Kidney tubule cell (primary cell): ENCODE measurements at regions not wholly inside any gene's neighbourhood (a gene's known extent, or its start where the extent isn't known, plus 50 kb on each side); places are given as distances from the start of the nearest gene placed in this dataset.

Experiments
- DNase-seq: peaks from one replicate; pipeline ENCODE4 v3.0.0-alpha.2; 2018; ENCODE audit warnings: low spot score

DNA sequence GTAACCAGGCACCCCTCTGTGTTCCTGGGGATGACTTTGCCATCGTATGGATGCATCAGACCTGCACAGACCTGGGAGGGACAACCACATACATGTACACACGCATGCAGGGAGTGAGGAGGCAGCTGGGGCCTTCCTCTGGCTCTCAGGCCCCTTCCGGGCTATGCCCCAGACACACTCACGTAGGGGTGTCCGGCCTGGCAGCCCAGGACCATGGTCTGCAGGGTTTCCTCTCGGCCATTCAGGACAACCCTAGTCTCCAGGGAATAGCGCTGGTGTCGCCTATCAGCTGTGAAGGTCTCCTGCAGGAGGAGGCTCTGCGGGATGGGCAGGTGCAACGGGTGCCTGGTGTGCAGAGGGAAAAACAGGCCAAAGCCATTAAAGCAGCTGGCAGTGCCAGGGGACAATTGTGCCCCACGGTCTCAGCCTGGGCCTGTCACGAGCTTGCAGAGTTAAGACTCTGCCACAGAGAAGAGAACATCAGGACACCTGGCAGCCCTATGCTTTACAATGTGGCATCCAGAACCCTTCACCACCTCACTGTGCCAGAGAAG lies 101.4 kb downstream of the RMI2 start:
- no peak for DNase-seq

GRCh38 chr16:11447272-11447671 lies 102.0 kb downstream of the RMI2 start:
- DNase-seq, result no peak

- no peak for DNase-seq
Measured at GRCh38 chr16:11447836-11448235, 102.6 kb downstream of the RMI2 start.

DNA sequence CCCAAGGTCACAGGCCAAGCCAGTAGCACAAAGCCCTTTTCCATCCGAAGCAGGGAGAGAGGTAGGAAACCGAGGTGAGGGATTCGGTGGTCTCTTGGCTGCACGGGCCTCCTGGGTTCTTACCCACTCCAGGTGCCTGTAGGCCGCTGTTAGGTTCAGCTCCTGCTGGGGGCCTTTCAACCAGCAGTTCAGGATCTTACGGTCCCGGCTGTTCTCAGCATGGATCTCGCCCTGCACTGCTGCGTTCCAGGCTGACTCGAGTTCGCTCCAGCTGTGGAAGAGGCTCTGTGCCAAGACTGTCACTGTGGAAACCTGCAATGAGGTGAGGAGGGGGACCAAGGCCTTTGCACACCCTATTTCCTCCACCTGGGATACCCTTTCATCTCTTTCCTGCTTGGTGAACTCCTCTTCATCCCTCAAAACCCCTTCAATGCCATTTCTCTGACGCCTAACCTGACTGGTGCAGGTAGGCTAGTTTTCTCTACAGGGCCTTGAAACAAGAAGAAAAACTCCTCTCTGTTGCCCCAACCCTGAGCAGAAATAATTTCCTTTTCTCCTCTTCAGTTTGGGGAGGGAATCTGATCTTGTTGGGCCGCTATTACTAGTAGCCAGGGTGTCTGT lies 103.6 kb downstream of the RMI2 start:
- no peak for DNase-seq

DNA sequence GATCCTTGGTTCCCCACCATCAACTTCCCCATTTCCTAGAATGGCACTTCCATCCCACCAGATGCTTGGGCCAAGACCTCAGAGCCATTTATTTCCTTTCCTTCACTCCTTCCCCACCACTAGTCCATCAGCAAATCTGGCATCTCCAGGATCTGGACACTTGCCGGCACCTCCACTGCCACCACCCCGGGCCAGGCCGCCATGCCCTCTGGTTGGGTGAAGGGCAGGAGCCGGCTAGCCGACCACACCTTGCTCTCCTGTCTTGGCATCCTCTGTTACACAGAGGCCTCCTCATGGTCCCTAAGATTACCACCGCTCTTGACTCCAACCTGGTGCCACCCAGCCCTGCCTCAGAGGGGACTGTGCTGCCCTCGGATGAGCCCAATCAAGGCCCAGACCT lies 104.5 kb downstream of the RMI2 start:
- no peak for DNase-seq

GRCh38 chr16:11450136-11450535 lies 104.9 kb downstream of the RMI2 start:
- DNase-seq, result no peak

DNA sequence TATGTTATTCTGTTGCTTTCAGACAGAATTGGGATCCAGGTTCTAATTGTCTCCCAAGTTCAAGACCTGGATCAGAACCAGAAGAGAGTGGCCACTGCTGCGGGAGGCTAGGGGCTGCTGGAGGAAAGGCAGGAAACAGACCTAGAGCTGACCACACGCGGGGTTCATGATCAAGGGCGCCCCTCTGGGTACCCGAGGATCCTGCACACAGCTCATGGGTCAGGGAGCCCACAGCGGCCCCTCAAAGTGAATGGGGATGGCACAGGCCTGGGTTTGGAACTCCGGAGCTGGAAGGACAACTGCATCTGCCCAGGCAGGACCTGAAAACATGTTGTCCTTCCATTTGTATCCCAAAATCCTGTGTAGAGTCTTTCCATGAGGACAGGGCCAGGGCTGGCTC lies 107.0 kb downstream of the RMI2 start:
- no peak for DNase-seq

- DNase-seq, result no peak
Measured at GRCh38 chr16:11452746-11453389, 107.6 kb downstream of the RMI2 start.

DNA sequence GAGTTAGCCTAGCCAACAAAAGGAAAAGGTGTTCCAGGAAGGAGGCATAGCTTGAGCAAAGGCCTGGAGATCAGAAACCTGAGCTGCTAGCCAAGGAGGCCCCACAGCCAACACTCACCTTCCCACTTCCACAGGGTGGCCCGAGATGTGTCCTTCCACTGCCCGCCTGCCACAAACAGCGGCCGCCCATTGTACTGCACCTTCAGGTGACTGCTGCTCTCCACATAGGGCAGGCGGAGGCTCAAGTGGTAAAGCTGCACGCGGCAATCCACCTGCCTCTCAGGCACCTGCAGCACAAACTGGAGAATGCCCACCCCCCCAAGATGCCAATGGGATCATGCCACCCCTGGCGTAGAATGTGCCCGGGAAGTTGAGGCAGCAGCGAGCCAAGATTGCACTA lies 111.5 kb downstream of the RMI2 start:
- DNase-seq, result no peak

DNA sequence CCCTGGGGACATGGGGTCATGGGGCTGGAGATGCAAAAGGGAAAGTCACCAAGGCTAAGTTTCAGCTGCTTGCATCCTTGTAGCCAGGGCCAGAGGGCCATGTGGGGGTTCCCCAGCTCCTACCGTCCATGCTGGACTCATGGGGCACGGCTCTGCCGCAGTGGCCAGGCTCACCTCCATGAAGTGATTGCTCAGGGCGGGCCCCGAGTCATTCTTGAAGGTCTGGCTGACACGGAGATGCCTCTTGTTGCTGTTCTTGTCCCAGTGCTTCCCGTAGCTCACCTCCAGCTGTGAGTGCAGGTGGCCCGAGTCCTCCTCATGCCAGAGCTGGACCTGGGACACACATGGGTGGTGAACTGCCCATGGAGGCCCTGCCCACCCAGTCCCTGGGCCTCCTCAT lies 114.5 kb downstream of the RMI2 start:
- no peak for DNase-seq

- DNase-seq, result no peak
Measured at GRCh38 chr16:11460820-11461594, 115.7 kb downstream of the RMI2 start.

DNA sequence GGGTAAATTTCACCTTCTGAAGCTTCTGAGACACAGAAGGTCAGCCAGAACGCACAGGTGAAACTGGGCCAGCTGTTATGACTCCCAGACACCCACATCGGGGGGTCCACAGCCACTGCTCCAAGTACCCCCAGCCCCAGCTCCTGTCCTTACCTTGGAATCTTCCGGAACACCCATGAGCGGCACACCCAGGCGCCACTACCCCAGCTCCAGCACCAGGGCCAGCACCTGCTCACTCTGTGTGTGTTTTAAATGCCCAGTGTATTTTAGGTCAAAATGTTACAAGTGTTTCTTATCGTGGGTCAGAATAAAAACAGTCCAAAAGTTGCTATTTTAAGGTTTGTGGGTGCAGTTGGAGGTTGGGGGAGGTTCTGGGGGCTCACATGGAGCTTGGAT lies 116.3 kb downstream of the RMI2 start:
- DNase-seq, result no peak

DNA sequence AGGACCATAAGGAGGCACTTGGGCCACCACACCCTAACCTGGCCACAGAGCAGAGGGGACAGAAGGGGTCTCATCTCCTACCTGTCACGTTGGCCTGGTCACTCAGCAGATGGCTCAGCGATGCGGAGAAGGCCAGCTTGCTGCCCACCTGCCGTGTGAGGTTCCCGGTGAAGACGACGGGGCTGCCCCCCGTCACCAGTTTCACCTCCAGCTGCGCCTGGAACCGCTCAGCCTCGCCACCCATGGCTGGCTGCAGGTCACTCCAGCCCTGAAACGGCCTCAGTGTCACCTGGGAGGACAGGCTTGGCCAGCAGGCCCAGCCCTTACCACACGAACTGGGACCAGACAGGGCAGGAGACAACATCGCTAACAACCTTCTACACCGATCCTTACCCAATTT lies 116.8 kb downstream of the RMI2 start:
- DNase-seq, result no peak

DNA sequence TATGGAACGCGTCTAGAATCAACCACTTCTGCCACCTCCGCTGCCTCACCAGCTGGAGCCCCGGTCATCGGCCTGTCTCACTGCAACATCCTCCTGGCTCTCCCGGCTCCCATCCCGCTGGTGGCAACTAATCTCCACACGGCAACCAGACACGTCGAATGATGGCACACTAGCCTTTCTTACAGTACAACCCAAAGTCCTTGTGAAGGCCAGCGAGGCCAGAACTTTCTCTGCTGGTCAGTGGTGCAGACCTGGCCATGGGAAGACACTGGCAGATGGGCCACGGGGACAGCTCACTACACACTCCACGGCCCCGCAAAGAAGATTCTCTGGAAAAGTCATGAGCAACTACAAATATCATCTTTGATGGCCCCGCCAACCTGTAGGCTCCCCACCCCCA lies 117.6 kb downstream of the RMI2 start:
- DNase-seq, result no peak

DNA sequence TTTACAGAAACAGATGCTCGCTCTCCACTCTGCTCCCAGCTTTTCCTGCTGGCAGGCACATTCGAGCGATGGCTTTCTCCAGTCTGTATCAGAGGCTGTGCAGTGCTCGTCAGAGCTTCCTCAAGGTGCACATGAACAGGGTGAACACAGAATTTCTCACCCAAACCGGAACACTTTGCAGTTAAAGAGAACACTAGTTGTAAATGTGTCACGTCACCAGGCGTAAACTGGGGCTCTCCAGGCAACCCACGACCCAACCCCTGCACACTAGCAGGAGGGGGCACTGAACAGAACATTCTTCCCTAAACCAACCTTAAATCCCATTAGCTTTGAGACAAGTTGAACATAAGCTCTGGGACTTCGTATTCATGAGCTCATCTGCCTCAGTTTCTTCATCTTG lies 119.0 kb downstream of the RMI2 start:
- no peak for DNase-seq

DNA sequence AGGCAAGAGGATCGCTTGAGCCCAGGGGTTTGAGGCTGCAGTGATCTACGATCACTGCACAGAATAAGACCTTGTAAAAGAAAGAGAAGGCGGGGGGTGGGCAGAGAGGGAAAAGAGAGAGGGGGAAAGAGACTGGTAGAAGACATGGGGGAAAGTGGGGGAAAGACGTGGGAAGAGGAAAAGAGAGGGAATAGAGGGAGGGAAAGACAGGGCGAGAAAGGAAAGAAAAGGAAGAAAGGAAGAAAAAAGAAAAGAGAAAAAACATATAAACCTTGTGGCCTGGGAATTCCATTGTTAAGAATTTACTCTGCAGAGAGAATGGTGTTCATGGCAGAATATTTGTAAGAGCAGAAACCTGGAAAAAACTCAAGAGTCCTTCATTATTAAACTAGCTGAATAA lies 120.4 kb downstream of the RMI2 start:
- no peak for DNase-seq

- no peak for DNase-seq
Measured at GRCh38 chr16:11470676-11471415, 115.9 kb downstream of the LITAF start.

GRCh38 chr16:11471548-11471947 lies 115.2 kb downstream of the LITAF start:
- no peak for DNase-seq

- no peak for DNase-seq
Measured at GRCh38 chr16:11472410-11472809, 114.3 kb downstream of the LITAF start.

DNA sequence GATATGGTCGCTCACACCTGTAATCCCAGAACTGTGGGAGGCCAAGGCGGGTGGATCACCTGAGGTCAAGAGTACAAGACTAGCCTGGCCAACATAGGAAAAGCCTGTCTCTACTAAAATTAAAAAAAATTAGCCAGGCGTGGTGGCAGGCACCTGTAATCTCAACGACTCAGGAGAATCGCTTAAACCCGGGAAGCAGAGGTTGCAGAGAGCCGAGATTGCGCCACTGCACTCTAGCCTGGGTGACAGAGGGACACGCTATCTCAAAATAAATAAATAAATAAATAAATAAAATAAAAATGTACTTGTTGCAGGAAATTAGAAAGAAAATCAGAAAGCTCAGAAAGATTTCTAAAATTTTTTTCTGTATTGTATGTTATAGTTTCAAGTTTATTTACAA lies 113.9 kb downstream of the LITAF start:
- DNase-seq, result no peak

DNA sequence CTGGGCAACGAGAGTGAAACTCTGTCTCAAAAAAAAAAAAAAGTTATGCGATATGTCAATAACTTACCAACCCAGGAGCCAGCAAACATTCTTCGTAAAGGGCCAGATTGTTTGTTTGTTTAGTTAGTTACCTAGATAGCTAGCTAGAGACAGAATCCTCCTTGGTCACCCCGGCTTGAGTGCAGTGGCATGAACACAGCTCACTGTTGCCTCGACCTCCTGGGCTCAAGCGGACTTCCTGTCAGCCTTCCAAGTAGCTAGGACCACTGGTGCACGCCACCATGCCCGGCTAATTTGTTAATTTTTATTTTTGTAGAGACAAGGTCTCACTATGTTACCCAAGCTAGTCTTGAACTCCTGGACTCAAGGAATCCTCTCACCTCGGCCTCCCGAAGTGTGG lies 113.0 kb downstream of the LITAF start:
- no peak for DNase-seq

GRCh38 chr16:11474617-11475291 lies 112.0 kb downstream of the LITAF start:
- no peak for DNase-seq
